M059J (cell line): ENCODE measurements at regions not wholly inside any gene's neighbourhood (a gene's known extent, or its start where the extent isn't known, plus 50 kb on each side); places are given as distances from the start of the nearest gene placed in this dataset.

Source experiments
- DNase-seq: peaks from one replicate; pipeline ENCODE4 v3.0.0-alpha.2; 2012; ENCODE audit warnings: low read depth

- DNase-seq, result no peak
Measured at GRCh38 chr5:15447209-15447608, 52.8 kb upstream of the FBXL7 start.

- peak; percentile 10 for DNase-seq
Measured at GRCh38 chr5:15446552-15446951, 53.4 kb upstream of the FBXL7 start.

GRCh38 chr5:15442193-15442570 lies 57.8 kb upstream of the FBXL7 start:
- DNase-seq, result no peak

- no peak for DNase-seq
Measured at GRCh38 chr5:15441433-15442192, 58.4 kb upstream of the FBXL7 start.

- DNase-seq, result peak; percentile 37
Measured at GRCh38 chr5:15440434-15440833, 59.5 kb upstream of the FBXL7 start.

GRCh38 chr5:15439801-15440200 lies 60.2 kb upstream of the FBXL7 start:
- no peak for DNase-seq

- DNase-seq, result no peak
Measured at GRCh38 chr5:15433709-15434108, 66.3 kb upstream of the FBXL7 start.

GRCh38 chr5:15431923-15432322 lies 68.1 kb upstream of the FBXL7 start:
- no peak for DNase-seq

GRCh38 chr5:15425766-15426165 lies 74.2 kb upstream of the FBXL7 start:
- no peak for DNase-seq

GRCh38 chr5:15424769-15425168 lies 75.2 kb upstream of the FBXL7 start:
- no peak for DNase-seq

- no peak for DNase-seq
Measured at GRCh38 chr5:15421921-15422412, 78.0 kb upstream of the FBXL7 start.

- DNase-seq, result no peak
Measured at GRCh38 chr5:15421381-15421780, 78.6 kb upstream of the FBXL7 start.

GRCh38 chr5:15420201-15420600 lies 79.8 kb upstream of the FBXL7 start:
- DNase-seq, result no peak

GRCh38 chr5:15417156-15417555 lies 82.8 kb upstream of the FBXL7 start:
- DNase-seq, result no peak

GRCh38 chr5:15406478-15406877 lies 93.5 kb upstream of the FBXL7 start:
- no peak for DNase-seq

GRCh38 chr5:15393146-15393545 lies 106.8 kb upstream of the FBXL7 start:
- no peak for DNase-seq

- DNase-seq, result no peak
Measured at GRCh38 chr5:15391704-15392397, 108.1 kb upstream of the FBXL7 start.

GRCh38 chr5:15388866-15389265 lies 111.1 kb upstream of the FBXL7 start:
- no peak for DNase-seq

- no peak for DNase-seq
Measured at GRCh38 chr5:15387931-15388524, 112.0 kb upstream of the FBXL7 start.

- no peak for DNase-seq
Measured at GRCh38 chr5:15386122-15386521, 113.9 kb upstream of the FBXL7 start.

- no peak for DNase-seq
Measured at GRCh38 chr5:15385553-15385952, 114.4 kb upstream of the FBXL7 start.

GRCh38 chr5:15385037-15385436 lies 114.9 kb upstream of the FBXL7 start:
- no peak for DNase-seq

GRCh38 chr5:15384581-15384980 lies 115.4 kb upstream of the FBXL7 start:
- no peak for DNase-seq
